ENCODE measurements at regions not wholly inside any gene's neighbourhood (a gene's known extent, or its start where the extent isn't known, plus 50 kb on each side); places are given as distances from the start of the nearest gene placed in this dataset.

DNA sequence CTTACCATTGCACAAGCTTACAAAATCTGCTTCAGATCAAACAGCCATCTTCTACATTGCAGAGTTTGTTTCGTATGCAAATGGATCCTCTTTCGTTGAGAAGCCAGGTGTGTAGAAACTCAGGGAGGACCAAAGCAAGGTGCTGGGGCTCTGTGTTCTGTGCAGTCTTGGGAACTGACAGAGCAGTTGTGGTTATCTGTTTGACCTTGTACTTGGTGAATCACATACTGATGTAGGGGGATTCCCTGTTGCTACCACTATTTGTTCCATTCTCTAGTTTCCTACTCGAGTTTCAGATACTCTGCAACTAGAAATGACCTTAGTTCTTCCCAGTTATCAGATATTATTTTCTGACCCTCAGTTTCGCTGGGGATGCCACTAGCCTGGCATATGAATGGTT is 95.2 kb upstream of the CLDN10 start:
- FAIRE-seq (no peak), DNase-seq (no peak)
- intact Hi-C loops (cut with DNase I), result no loop called here
- H3K36me3 ChIP-seq (ENCODE audit: control insufficient read depth in 2 of 3, insufficient read depth in 3 of 3, low read length in 3 of 3), result no peaks in the 10 kb centered on the region
- H3K4me3 ChIP-seq (ENCODE audit: low read length in 3 of 3), result no peak overlapping the region
- H3K27me3 ChIP-seq (ENCODE audit: control insufficient read depth, insufficient read depth, low read length), result no peaks in the 10 kb centered on the region
- H3K4me1 ChIP-seq (ENCODE audit: control insufficient read depth in 2 of 3, insufficient read depth in 2 of 3, low read depth in 1 of 3, low read length in 3 of 3), result peaks cover 0 to 20% (median 4%) of the 10 kb centered on the region in 3 donors
- no peak overlapping the region for H3K9ac ChIP-seq (ENCODE audit: low read length in 3 of 3)
- no peak overlapping the region for H3K27ac ChIP-seq (ENCODE audit: low read depth in 2 of 2, low read length in 2 of 2)
- TF ChIP-seq, protein P1, sequence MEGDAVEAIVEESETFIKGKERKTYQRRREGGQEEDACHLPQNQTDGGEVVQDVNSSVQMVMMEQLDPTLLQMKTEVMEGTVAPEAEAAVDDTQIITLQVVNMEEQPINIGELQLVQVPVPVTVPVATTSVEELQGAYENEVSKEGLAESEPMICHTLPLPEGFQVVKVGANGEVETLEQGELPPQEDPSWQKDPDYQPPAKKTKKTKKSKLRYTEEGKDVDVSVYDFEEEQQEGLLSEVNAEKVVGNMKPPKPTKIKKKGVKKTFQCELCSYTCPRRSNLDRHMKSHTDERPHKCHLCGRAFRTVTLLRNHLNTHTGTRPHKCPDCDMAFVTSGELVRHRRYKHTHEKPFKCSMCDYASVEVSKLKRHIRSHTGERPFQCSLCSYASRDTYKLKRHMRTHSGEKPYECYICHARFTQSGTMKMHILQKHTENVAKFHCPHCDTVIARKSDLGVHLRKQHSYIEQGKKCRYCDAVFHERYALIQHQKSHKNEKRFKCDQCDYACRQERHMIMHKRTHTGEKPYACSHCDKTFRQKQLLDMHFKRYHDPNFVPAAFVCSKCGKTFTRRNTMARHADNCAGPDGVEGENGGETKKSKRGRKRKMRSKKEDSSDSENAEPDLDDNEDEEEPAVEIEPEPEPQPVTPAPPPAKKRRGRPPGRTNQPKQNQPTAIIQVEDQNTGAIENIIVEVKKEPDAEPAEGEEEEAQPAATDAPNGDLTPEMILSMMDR (IDR thresholded peaks at IDR 0.05; ENCODE audit: borderline replicate concordance, extremely low read depth, insufficient read depth), result no peak
- peaks cover 0 to 5% (median 0%) of the 10 kb centered on the region in 3 donors for H3K9me3 ChIP-seq (ENCODE audit: control insufficient read depth in 2 of 3, insufficient read depth in 1 of 3, low read length in 3 of 3)

DNA sequence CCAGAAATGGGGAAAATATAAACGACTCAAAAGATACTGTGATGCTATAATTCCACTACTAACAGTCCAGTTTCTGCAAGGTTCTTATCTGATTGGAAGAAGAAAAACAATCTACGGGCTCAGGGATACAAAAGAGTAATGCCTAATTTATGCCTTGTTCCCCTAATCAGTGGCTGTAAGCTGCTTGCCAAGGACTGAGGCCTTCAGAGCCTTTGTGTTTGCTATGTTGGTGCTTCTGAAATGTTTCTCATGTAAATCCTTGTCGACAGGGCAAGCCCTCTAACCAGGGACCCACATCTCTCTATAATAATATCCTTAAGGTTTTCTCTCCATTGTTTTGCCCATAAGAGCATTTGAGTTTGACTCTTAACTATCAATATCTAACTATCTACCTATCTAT is 89.7 kb upstream of the CLDN10 start:
- no peaks in the 10 kb centered on the region for H3K36me3 ChIP-seq (ENCODE audit: control insufficient read depth in 2 of 3, insufficient read depth in 3 of 3, low read length in 3 of 3)
- TF ChIP-seq, protein P1 (IDR thresholded peaks at IDR 0.05; ENCODE audit: borderline replicate concordance, extremely low read depth, insufficient read depth), result no peak

DNA sequence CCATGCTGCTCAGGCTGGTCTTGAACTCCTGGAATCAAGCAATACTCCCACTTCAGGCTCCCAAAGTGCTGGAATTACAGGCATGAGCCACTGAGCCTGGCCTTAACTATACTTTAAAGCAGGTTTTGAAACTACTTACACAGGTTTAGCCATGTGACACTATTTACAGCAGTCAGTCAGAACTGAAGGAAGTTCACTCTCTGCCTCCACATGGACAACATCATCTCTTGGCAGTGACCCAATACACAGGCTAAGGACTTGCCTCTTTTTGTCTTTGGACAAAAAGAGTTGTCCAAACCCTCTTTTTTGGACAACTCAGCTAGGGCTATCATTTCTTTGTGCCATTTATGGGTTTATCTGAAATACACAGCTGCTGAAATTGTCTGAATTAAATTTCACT is 89.0 kb upstream of the CLDN10 start:
- TF ChIP-seq, protein P1 (IDR thresholded peaks at IDR 0.05; ENCODE audit: borderline replicate concordance, extremely low read depth, insufficient read depth), result no peak
- Histone ChIP-seq H3K27ac (ENCODE audit: low read depth in 2 of 2, low read length in 2 of 2) (no peak overlapping the region), H3K9ac (ENCODE audit: low read length in 3 of 3) (no peak overlapping the region), H3K9me3 (ENCODE audit: control insufficient read depth in 2 of 3, insufficient read depth in 1 of 3, low read length in 3 of 3) (peaks cover 0 to 5% (median 0%) of the 10 kb centered on the region in 3 donors), H3K4me3 (ENCODE audit: low read length in 3 of 3) (no peak overlapping the region), H3K4me1 (ENCODE audit: control insufficient read depth in 2 of 3, insufficient read depth in 2 of 3, low read depth in 1 of 3, low read length in 3 of 3) (no peaks in the 10 kb centered on the region), H3K27me3 (ENCODE audit: control insufficient read depth, insufficient read depth, low read length) (no peaks in the 10 kb centered on the region), H3K36me3 (ENCODE audit: control insufficient read depth in 2 of 3, insufficient read depth in 3 of 3, low read length in 3 of 3) (no peaks in the 10 kb centered on the region)
- DNase-seq (no peak), FAIRE-seq (no peak)
- intact Hi-C loops (cut with DNase I), result no loop called here

More for the DNA sequence above, 89.7 kb upstream of the CLDN10 start:
- FAIRE-seq, result no peak
- Histone ChIP-seq H3K4me3 (ENCODE audit: low read length in 3 of 3) (no peak overlapping the region), H3K27me3 (ENCODE audit: control insufficient read depth, insufficient read depth, low read length) (no peaks in the 10 kb centered on the region), H3K4me1 (ENCODE audit: control insufficient read depth in 2 of 3, insufficient read depth in 2 of 3, low read depth in 1 of 3, low read length in 3 of 3) (peaks cover 0 to 1% (median 0%) of the 10 kb centered on the region in 3 donors), H3K9ac (ENCODE audit: low read length in 3 of 3) (no peak overlapping the region), H3K9me3 (ENCODE audit: control insufficient read depth in 2 of 3, insufficient read depth in 1 of 3, low read length in 3 of 3) (peaks cover 0 to 5% (median 0%) of the 10 kb centered on the region in 3 donors), H3K27ac (ENCODE audit: low read depth in 2 of 2, low read length in 2 of 2) (no peak overlapping the region)
- DNase-seq, result peak in 1 of 5 donors; percentile 27
- intact Hi-C loops (cut with DNase I), result no loop called here
